ENCODE measurements at regions not wholly inside any gene's neighbourhood (a gene's known extent, or its start where the extent isn't known, plus 50 kb on each side); places are given as distances from the start of the nearest gene placed in this dataset.
"Not testable (repeated sequence)": the region's sequence is repeated elsewhere in the genome, so short reads cannot be mapped to it uniquely, and the experiment has no call there.

GRCh38 chr18:75723521-75724340, 296.2 kb upstream of the SMIM21 start:
- no peak for DNase-seq

DNA sequence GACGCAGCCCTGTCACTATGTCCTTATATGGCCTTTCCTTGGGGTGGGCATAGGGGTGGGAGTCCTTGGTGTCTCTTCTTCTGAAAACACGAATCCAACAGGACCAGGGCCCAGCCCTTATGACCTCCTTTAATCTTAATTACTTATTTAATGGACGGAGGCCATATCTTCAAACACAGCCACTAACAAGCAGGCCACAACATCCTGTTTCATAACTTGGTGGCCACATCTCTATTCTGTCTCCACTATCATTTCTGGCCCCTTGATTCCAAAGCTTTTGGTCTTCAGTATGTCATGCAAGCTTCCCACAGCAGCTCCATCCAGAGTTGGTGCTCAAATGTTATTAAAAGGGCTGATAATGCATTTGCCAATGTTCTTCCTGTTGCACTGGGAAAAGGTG, 287.3 kb upstream of the SMIM21 start:
- DNase-seq, result no peak

- DNase-seq, result not testable (repeated sequence)
Measured at GRCh38 chr18:75712124-75712867, 284.8 kb upstream of the SMIM21 start.

DNA sequence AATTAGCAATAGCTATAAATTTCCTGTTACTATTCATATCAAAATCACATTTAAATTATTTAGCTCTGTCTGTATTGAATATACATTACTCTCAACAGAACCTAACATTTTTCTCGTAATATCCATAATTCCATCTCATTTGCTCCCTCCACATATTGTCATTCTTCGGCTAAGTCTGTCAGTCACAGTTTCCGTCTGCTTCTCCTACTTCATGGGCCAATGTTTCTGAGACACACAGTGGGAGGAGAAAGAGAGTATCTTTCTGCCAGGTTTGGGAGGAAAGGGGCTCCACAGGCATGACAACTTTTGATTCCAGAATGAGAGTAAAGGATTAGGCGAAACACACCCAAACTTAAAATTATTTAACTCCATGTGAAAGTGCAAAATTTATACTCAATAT, 273.1 kb upstream of the SMIM21 start:
- DNase-seq, result no peak

DNA sequence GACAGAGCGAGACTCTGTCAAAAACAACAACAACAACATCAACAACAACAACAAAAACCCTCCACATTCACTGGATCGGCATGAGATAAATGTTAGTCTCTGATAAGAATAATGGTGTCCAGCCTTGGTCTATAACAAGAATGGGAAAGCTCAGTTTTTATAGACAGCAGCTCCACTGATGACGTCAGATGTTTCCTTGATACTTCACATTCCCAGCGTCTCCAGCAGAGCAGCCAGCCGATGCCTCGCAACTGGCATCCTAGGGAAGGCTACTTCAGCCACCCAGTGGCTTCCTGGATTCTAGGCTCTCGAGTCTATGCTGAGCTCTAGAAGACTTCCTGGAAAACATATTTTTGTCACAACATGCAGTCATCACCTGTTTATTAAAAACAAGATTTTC, 271.4 kb upstream of the SMIM21 start:
- DNase-seq, result no peak

DNA sequence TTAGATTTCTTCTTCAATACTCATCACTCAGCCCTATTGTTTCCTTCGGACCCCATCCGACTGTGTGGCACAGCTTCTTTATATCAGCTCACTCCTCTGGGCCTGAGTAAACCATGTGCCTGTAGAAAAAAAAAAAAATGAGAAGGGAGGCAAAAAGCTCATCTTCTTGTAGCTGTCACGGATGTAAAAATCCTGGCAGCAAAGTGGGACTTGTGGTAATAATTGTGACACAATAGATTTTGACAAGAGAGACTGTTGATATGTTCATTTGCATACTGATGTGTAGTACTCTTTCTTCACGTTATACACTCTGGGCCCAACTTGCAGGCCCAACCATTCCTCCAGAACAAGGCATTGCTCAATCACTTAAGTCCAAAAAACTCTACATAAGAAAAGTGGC, 270.0 kb upstream of the SMIM21 start:
- DNase-seq, result no peak

- DNase-seq, result no peak
Measured at GRCh38 chr18:75696391-75696790, 268.9 kb upstream of the SMIM21 start.

GRCh38 chr18:75694292-75694691, 266.8 kb upstream of the SMIM21 start:
- DNase-seq, result no peak

GRCh38 chr18:75691483-75691882, 264.0 kb upstream of the SMIM21 start:
- no peak for DNase-seq

- not testable (repeated sequence) for DNase-seq
Measured at GRCh38 chr18:75690283-75690682, 262.8 kb upstream of the SMIM21 start.

DNA sequence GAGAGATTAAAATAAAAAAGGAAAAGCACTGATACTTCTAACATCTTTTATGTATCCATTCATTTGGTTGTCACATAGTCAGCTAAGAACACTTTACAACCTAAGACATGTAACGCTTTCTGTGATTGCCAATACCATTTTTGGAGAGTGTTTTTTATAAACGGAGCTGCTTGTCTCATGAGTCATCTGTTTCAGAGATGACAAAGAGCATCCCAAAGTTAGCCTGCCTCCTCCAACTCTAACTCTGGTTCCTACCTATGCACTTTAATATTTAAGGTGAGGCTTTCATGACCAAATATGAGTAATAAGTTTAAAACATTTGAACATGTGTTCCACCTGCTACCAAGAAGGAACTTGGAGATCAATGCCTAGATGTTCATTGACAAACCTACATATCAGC, 260.1 kb upstream of the SMIM21 start:
- DNase-seq, result no peak

DNA sequence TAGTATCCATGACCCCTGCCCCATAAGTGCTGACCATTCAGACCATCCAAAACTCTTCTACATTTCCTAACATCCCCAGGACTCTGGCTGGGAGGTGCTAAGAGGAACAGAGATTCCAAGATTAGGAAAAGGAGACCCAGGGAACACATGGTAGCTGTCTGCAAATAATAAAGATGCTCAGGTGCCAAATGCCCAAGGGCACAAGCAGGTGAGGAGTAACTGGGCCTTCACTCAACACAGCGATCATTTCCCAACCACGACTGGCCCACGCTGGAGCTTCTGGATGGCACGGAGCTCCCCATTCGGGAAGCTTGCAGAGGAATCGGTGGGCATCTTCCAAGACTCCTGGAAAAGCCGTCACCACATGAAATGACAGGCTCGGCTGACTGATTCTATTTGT, 255.9 kb upstream of the SMIM21 start:
- DNase-seq, result no peak

DNA sequence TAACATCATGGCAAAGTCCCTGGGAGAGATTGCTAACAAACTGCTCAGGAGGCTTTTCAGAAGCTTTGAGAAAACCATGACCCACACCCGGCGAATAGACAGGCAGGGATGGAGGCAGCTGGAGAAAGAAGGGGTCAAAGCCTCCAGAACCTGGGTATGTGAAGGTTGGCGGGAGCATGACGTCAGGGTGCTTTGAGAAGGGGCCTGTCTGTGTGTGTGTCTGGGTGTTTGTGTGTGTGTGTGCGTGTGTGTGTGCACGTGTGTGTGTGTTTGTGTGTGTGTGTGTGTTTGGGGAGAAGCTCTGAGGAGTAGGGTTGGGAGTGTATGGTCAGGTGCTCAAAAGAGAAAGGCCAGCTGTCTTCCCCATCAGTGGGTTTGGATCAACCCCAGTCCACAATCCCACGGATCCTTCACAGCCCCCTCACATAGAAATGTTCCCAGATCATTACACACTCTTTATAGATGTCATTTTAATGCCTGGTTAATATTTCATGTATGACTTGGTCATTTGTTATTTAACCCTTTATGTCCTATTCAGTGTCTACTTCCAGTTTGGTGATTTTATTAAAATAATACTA, 254.1 kb upstream of the SMIM21 start:
- no peak for DNase-seq

DNA sequence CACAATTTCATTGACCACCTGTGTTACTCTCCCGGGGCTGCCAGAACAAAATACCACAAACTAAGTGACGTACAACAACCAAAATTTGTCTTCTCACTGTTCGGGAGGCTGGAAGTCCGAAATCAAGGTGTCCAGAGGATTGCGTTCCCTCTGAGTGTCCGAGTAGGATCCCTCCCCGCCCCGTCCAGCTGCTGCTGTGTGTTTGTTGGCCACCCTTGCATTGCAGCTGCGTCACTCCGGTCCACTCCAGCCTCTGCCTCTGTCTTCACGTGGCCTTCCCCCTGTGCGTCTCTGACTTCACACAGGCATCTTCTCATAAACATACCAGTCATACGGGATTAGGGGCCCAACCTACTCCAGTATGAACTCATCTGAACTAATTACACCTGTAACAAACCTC, 251.8 kb upstream of the SMIM21 start:
- DNase-seq, result no peak

DNA sequence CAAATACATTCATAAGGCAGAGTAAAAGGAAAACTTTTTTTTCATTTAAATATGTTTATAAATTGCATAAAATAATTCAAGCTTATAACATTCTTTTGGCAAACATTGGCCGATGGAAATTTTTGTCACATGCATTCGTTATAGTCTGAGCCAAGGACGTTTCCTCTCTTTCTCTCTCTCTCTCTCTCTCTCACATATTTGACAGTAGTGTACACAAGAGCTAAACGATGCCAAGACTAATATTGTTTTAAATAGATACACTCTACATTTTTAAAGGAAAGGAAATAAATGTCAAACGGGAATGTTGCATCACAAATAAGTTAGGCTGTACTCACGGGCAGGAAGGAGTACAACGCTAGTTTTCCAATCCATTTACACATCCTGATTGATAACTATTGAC, 251.1 kb upstream of the SMIM21 start:
- DNase-seq, result no peak

GRCh38 chr18:75677696-75678455, 250.4 kb upstream of the SMIM21 start:
- DNase-seq, result no peak

- no peak for DNase-seq
Measured at GRCh38 chr18:75660932-75661331, 233.4 kb upstream of the SMIM21 start.

- no peak for DNase-seq
Measured at GRCh38 chr18:75659535-75660023, 232.1 kb upstream of the SMIM21 start.

- DNase-seq, result no peak
Measured at GRCh38 chr18:75658330-75658729, 230.8 kb upstream of the SMIM21 start.

GRCh38 chr18:75656563-75657247, 229.2 kb upstream of the SMIM21 start:
- DNase-seq, result no peak

- no peak for DNase-seq
Measured at GRCh38 chr18:75656035-75656434, 228.5 kb upstream of the SMIM21 start.
